Gastroesophageal sphincter (tissue), 3 donors: ENCODE measurements at regions not wholly inside any gene's neighbourhood (a gene's known extent, or its start where the extent isn't known, plus 50 kb on each side); places are given as distances from the start of the nearest gene placed in this dataset.

Experiments
- EP300 ChIP-seq: sonication (generic); formaldehyde crosslinking; IDR thresholded peaks from one replicate; pipeline ENCODE4 v1.6.1; 2017; ENCODE audit warnings: antibody characterized with exemption, mild to moderate bottlenecking
- POLR2A ChIP-seq, 2 donors: fragments of 450-650 bp; IDR thresholded peaks; one replicate each; pipeline ENCODE4 v1.6.1; 2017; ENCODE audit warnings: antibody characterized with exemption in 2 of 2, mild to moderate bottlenecking in 2 of 2, moderate library complexity in 1 of 2
- TF ChIP-seq, protein P1 (sequence below), 4 experiments: fragments of 200-600 bp in 2 of 4; fragments of 450-650 bp in 2 of 4; sonication (generic) in 1 of 4; IDR thresholded peaks; one replicate each; pipeline ENCODE4 v1.5.1; 2017 to 2019; ENCODE audit warnings: antibody characterized with exemption in 4 of 4, mild to moderate bottlenecking in 2 of 4, moderate library complexity in 2 of 4

DNA sequence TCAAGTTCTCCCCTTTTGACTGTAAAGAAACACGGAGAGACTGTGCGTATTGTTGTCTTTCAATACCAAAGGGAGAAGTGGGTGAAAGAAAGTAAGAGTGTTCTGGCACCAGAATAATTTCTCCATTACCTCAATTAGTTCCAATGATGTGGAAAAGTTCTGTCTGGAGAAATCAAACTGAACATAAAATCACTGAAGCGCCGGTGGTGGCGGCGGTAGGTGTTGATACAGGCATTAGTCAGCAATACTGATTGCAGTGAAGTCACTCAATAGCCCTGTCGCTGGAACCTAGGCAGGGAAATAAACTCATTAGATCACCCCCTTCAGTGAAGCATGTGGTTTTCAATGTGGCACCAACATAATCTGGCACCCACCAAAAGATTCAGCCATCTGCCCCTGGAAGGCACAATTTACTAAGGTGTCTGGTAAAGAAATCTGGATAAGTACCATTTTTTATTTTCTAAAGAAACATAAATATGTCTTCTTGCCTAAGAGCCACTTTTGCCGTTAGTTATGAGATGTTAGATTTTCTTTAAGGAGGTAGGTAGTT lies 274.2 kb upstream of the SOX9 start:
- no peak for TF ChIP-seq POLR2A (IDR thresholded peaks at IDR 0.05)
- no peak for TF ChIP-seq EP300
- TF ChIP-seq, protein P1, sequence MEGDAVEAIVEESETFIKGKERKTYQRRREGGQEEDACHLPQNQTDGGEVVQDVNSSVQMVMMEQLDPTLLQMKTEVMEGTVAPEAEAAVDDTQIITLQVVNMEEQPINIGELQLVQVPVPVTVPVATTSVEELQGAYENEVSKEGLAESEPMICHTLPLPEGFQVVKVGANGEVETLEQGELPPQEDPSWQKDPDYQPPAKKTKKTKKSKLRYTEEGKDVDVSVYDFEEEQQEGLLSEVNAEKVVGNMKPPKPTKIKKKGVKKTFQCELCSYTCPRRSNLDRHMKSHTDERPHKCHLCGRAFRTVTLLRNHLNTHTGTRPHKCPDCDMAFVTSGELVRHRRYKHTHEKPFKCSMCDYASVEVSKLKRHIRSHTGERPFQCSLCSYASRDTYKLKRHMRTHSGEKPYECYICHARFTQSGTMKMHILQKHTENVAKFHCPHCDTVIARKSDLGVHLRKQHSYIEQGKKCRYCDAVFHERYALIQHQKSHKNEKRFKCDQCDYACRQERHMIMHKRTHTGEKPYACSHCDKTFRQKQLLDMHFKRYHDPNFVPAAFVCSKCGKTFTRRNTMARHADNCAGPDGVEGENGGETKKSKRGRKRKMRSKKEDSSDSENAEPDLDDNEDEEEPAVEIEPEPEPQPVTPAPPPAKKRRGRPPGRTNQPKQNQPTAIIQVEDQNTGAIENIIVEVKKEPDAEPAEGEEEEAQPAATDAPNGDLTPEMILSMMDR (IDR thresholded peaks at IDR 0.05): no peak
